Neuronal stem cell (in vitro differentiated cells): ENCODE measurements at regions not wholly inside any gene's neighbourhood (a gene's known extent, or its start where the extent isn't known, plus 50 kb on each side); places are given as distances from the start of the nearest gene placed in this dataset.
"Not testable (repeated sequence)": the region's sequence is repeated elsewhere in the genome, so short reads cannot be mapped to it uniquely, and the experiment has no call there.

Experiments
- DNase-seq: peaks from one replicate; pipeline ENCODE4 v3.0.0-alpha.2; 2013; ENCODE audit warnings: low spot score
- H2AFZ ChIP-seq: one replicate; pipeline ENCODE4 v1.6.1; 2013; ENCODE audit warnings: mild to moderate bottlenecking, low read length, inconsistent platforms
- H2AK5ac ChIP-seq: 2 replicates; pipeline ENCODE4 v1.6.1; 2013; ENCODE audit warnings: low read depth, mild to moderate bottlenecking, inconsistent platforms, low read length, moderate library complexity, mixed read lengths
- H2BK120ac ChIP-seq: 2 replicates; pipeline ENCODE4 v1.6.1; 2013; ENCODE audit warnings: low read depth, mild to moderate bottlenecking, inconsistent platforms, low read length, moderate library complexity, mixed read lengths
- H2BK12ac ChIP-seq: one replicate; pipeline ENCODE4 v1.6.1; 2013; ENCODE audit warnings: low read length, inconsistent platforms
- H2BK15ac ChIP-seq: 2 replicates; pipeline ENCODE4 v1.6.1; 2013; ENCODE audit warnings: mild to moderate bottlenecking, low read length, inconsistent platforms, mixed read lengths
- H2BK5ac ChIP-seq: one replicate; pipeline ENCODE4 v1.6.1; 2013; ENCODE audit warnings: inconsistent platforms, mild to moderate bottlenecking, low read length, moderate library complexity
- H3K14ac ChIP-seq: one replicate; pipeline ENCODE4 v1.6.1; 2013; ENCODE audit warnings: low read length, inconsistent platforms
- H3K18ac ChIP-seq: 2 replicates; pipeline ENCODE4 v1.6.1; 2013; ENCODE audit warnings: low read length, inconsistent platforms
- H3K23ac ChIP-seq: 2 replicates; pipeline ENCODE4 v1.6.1; 2013; ENCODE audit warnings: low read depth, mild to moderate bottlenecking, mixed read lengths, low read length, inconsistent platforms; ENCODE audit not compliant: poor library complexity
- H3K27ac ChIP-seq: replicated peaks from 3 replicates; pipeline ENCODE4 v1.5.1; 2013; ENCODE audit warnings: low read length, inconsistent platforms
- H3K27me3 ChIP-seq, 3 experiments: 2 replicates each; pipeline ENCODE4 v1.6.1; 2013; ENCODE audit warnings: low read length in 3 of 3, mild to moderate bottlenecking in 2 of 3, inconsistent platforms in 1 of 3, low read depth in 1 of 3, mixed read lengths in 1 of 3, moderate library complexity in 1 of 3; ENCODE audit not compliant: control insufficient read depth in 3 of 3, insufficient read depth in 3 of 3
- H3K36me3 ChIP-seq, 2 donors: replicated peaks in 1 of 2; 2 replicates each; pipeline ENCODE4 v1.6.1; 2013; ENCODE audit warnings: low read length in 2 of 2; ENCODE audit not compliant: control insufficient read depth in 2 of 2, insufficient read depth in 2 of 2
- H3K4ac ChIP-seq: 2 replicates; pipeline ENCODE4 v1.6.1; 2013; ENCODE audit warnings: inconsistent platforms, mild to moderate bottlenecking, low read length, moderate library complexity
- H3K4me1 ChIP-seq, 2 donors: 1 replicate in 1 of 2; 2 replicates in 1 of 2; pipeline ENCODE4 v1.6.1; 2013; ENCODE audit warnings: low read length in 2 of 2, low read depth in 1 of 2; ENCODE audit not compliant: control insufficient read depth in 2 of 2, insufficient read depth in 1 of 2
- H3K4me2 ChIP-seq: one replicate; pipeline ENCODE4 v1.6.1; 2013; ENCODE audit warnings: mild to moderate bottlenecking, low read length, inconsistent platforms; ENCODE audit not compliant: insufficient read depth, poor library complexity, severe bottlenecking
- H3K4me3 ChIP-seq, 2 donors: 2 replicates each; pipeline ENCODE4 v1.5.1; 2013; ENCODE audit warnings: low read length in 2 of 2, mild to moderate bottlenecking in 2 of 2, inconsistent platforms in 1 of 2, moderate library complexity in 1 of 2
- H3K79me1 ChIP-seq: one replicate; pipeline ENCODE4 v1.6.1; 2013; ENCODE audit warnings: low read depth, mild to moderate bottlenecking, inconsistent platforms, low read length, moderate library complexity
- H3K9ac ChIP-seq: one replicate; pipeline ENCODE4 v1.6.1; 2013; ENCODE audit warnings: mild to moderate bottlenecking, low read depth, low read length, inconsistent platforms; ENCODE audit not compliant: poor library complexity
- H3K9me3 ChIP-seq, 2 donors: replicated peaks in 1 of 2; 2 replicates each; pipeline versions ENCODE3 to v1.6.1; 2013; ENCODE audit warnings: low read length in 2 of 2, mild to moderate bottlenecking in 2 of 2, inconsistent platforms in 1 of 2, low read depth in 1 of 2, mixed read lengths in 1 of 2, moderate library complexity in 1 of 2; ENCODE audit not compliant: control insufficient read depth in 2 of 2, insufficient read depth in 1 of 2
- H4K8ac ChIP-seq: one replicate; pipeline ENCODE4 v1.6.1; 2013; ENCODE audit warnings: low read depth, mild to moderate bottlenecking, inconsistent platforms, low read length, moderate library complexity
- H4K91ac ChIP-seq: one replicate; pipeline ENCODE4 v1.6.1; 2013; ENCODE audit warnings: low read length, low read depth, mild to moderate bottlenecking, inconsistent platforms; ENCODE audit not compliant: poor library complexity
- WGBS, 2 donors: extraction: QIAGEN DNeasy Blood & Tissue Kit; methylation state at CpG; one replicate each; pipeline ENCODE4 v1.1.7; 2013; ENCODE audit warnings: missing lambda C conversion rate in 2 of 2, mixed read lengths in 1 of 2; ENCODE audit not compliant: insufficient read length in 2 of 2, insufficient replicate concordance in 1 of 2; ENCODE audit errors: extremely low coverage in 2 of 2; 5-methylcytosine and 5-hydroxymethylcytosine counted together

DNA sequence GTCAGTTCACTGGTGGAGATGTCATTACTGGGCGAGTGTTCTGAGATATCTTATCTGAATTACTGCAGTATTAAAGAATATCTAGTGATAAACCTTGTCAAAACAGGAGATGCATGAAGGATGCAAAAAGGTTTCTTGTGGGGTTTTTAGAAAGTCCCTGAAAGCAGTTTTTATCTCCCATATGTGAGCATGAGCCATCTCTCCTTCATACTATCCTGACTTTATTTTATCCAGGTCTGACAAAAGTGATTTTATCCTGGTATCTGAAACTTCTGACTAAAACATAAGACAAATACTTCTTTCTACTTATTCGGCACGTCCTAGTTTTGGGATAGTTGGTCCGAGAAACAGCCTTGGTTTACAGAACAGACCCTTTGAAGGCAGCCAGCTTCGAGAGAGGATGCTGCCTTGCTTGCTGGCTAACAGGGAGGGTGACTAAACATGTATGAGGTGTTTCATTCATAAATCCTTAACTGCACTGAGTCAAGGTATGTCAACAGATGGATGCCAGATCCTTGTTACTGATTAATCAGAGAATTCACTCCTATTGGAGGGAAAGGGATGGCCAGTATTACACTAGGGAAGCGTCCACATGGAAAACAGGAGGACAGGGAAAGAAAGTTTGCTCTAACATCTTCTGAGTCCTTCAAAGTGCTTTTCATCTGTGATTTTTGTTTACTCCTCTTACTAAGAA is 172.8 kb upstream of the FAM240B start:
- not testable (repeated sequence) for H3K79me1 ChIP-seq, H3K36me3 ChIP-seq, H3K14ac ChIP-seq

DNA sequence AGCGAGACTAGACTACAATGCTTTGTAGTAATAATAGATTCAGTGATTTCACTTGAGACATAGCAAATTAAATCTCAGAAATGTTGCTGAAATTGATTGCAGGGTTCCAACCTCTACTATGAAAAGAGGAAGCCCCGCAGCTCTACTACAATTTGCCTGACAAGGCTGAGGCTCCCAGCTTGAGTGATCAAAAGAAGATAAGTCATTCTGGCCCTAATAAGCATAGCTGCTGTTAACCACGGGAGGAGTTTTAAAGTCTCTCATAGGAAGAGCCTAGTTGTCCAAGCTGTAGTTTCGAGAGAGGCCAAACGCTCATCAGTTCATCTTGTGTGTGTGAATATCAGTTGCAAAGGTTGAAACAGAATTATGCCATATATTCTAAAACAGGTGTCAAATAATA is 166.1 kb upstream of the FAM240B start:
- not testable (repeated sequence) for H2AFZ ChIP-seq, H3K23ac ChIP-seq, H2BK5ac ChIP-seq, DNase-seq, H3K27ac ChIP-seq, H2BK120ac ChIP-seq, H3K36me3 ChIP-seq, H2BK12ac ChIP-seq, H3K14ac ChIP-seq, H4K91ac ChIP-seq, H3K9me3 ChIP-seq, H2BK15ac ChIP-seq, H3K4me3 ChIP-seq, H3K4ac ChIP-seq, H3K9ac ChIP-seq, H4K8ac ChIP-seq, H2AK5ac ChIP-seq, H3K27me3 ChIP-seq, H3K18ac ChIP-seq, H3K4me2 ChIP-seq, H3K79me1 ChIP-seq, H3K4me1 ChIP-seq
- WGBS, 2 donors, result no CpG with 5 or more reads among the region's 5 CpGs

More for the DNA sequence above, 172.8 kb upstream of the FAM240B start:
- not testable (repeated sequence) for DNase-seq, H2BK12ac ChIP-seq, H3K18ac ChIP-seq, H3K27ac ChIP-seq, H3K4ac ChIP-seq, H4K91ac ChIP-seq, H3K4me3 ChIP-seq, H3K4me2 ChIP-seq, H2AK5ac ChIP-seq, H2AFZ ChIP-seq, H2BK15ac ChIP-seq, H3K27me3 ChIP-seq, H2BK120ac ChIP-seq, H2BK5ac ChIP-seq, H3K9me3 ChIP-seq, H3K9ac ChIP-seq, H3K23ac ChIP-seq, H4K8ac ChIP-seq, H3K4me1 ChIP-seq
- no CpG with 5 or more reads among the region's 6 CpGs for WGBS, 2 donors

DNA sequence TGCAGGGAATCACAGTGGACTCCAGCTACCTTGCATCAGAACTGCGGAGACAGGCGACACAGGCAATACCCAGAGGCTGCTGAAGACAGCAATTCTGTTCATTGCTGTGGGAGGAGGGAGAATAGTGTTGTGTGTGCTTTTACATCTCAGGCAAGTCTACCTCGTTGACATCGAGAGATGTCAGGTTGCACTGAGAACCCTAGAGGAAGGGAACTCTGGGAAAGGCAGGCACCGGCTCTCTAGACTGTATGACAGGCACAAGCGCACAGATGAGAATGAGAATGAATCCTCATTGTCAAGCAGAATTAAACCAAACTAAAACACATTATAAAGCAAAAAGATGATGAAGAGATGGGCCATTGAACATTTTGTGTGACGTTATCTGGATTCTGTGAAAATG is 155.7 kb upstream of the FAM240B start:
- not testable (repeated sequence) for H3K27ac ChIP-seq, H3K4me1 ChIP-seq, DNase-seq, H3K4ac ChIP-seq, H4K8ac ChIP-seq, H2AFZ ChIP-seq, H3K4me3 ChIP-seq, H3K36me3 ChIP-seq, H3K79me1 ChIP-seq, H2BK120ac ChIP-seq, H3K14ac ChIP-seq, H3K27me3 ChIP-seq, H2BK5ac ChIP-seq, H2BK12ac ChIP-seq, H2AK5ac ChIP-seq, H3K23ac ChIP-seq, H3K4me2 ChIP-seq, H4K91ac ChIP-seq, H3K9me3 ChIP-seq, H2BK15ac ChIP-seq, H3K9ac ChIP-seq, H3K18ac ChIP-seq
- no CpG with 5 or more reads among the region's 7 CpGs for WGBS, 2 donors

DNA sequence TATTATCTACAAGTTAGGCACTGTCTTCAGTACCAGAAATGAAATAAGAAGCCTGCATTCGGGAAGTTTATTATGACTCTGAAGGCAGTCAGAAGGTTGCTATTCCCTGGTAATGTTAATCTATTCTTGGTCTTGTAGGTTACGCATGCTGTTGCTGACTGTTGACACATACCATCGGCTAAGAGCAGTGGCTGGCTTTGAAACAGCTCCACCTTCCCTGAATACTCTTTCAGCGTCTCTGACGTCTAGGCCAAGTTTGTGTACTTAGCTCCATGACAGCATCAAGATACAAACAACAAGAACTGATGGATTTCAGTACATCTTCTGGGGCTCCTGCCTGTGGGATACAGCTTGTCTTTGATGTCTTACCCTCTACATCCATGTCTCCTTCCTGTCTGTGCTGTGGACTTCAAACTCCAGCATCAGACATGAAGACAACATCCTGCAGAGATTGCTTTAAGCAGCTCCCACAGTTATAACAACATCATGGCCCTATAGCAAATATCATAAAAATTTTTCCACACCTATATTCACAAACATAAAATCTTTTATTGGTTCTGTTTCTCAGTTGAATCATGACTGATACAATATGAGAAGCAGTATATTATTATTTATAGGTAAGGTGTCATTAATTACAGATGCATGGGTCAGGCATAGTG is 151.5 kb upstream of the FAM240B start:
- not testable (repeated sequence) for H3K79me1 ChIP-seq, H2BK120ac ChIP-seq, H3K4me2 ChIP-seq, H4K8ac ChIP-seq, H3K27me3 ChIP-seq, H3K14ac ChIP-seq, H3K9ac ChIP-seq, H3K4ac ChIP-seq, H3K18ac ChIP-seq, H3K23ac ChIP-seq, H3K36me3 ChIP-seq, H3K27ac ChIP-seq, H3K9me3 ChIP-seq, H2AFZ ChIP-seq, DNase-seq, H2BK12ac ChIP-seq, H3K4me3 ChIP-seq, H4K91ac ChIP-seq, H2BK5ac ChIP-seq, H3K4me1 ChIP-seq, H2BK15ac ChIP-seq, H2AK5ac ChIP-seq
- WGBS, 2 donors, result no CpG with 5 or more reads among the region's 5 CpGs
